Thoracic aorta (tissue), 2 donors: ENCODE measurements at regions not wholly inside any gene's neighbourhood (a gene's known extent, or its start where the extent isn't known, plus 50 kb on each side); places are given as distances from the start of the nearest gene placed in this dataset.

ENCODE experiments used
- ATAC-seq: fragments of 150-250 bp; one replicate; pipeline ENCODE4 v1.8.0; 2017; ENCODE audit warnings: low read depth; ENCODE audit not compliant: insufficient number of reproducible peaks, low FRiP score
- DNase-seq: peaks from one replicate; pipeline ENCODE4 v3.0.0-alpha.2; 2020; ENCODE audit warnings: low spot score
- H3K27ac ChIP-seq, 2 donors: fragments of 200-600 bp; sonication (generic); 1 replicate in 1 of 2; 2 replicates in 1 of 2; pipeline ENCODE4 v1.5.1; 2016; ENCODE audit warnings: mild to moderate bottlenecking in 2 of 2, moderate library complexity in 2 of 2
- H3K27me3 ChIP-seq: fragments of 200-600 bp; sonication (generic); replicated peaks from 2 replicates; pipeline ENCODE4 v1.6.0; 2016; ENCODE audit warnings: mild to moderate bottlenecking; ENCODE audit not compliant: insufficient read depth
- H3K36me3 ChIP-seq: fragments of 200-600 bp; sonication (generic); one replicate; pipeline ENCODE4 v1.5.1; 2016
- H3K4me1 ChIP-seq, 2 donors: fragments of 200-600 bp; sonication (generic); 1 replicate in 1 of 2; 2 replicates in 1 of 2; pipeline versions ENCODE4 v1.5.1 to v1.6.0; 2016; ENCODE audit warnings: low read depth in 2 of 2, mild to moderate bottlenecking in 1 of 2; ENCODE audit not compliant: control insufficient read depth in 1 of 2
- H3K4me3 ChIP-seq: fragments of 200-600 bp; sonication (generic); 2 replicates; pipeline ENCODE4 v1.5.1; 2016; ENCODE audit warnings: mild to moderate bottlenecking
- H3K9me3 ChIP-seq: fragments of 200-600 bp; sonication (generic); 2 replicates; pipeline ENCODE4 v1.5.1; 2016
- TF ChIP-seq, protein P1 (sequence below): fragments of 200-600 bp; sonication (generic); IDR thresholded peaks from one replicate; pipeline ENCODE4 v1.5.1; 2019; ENCODE audit warnings: antibody characterized with exemption

DNA sequence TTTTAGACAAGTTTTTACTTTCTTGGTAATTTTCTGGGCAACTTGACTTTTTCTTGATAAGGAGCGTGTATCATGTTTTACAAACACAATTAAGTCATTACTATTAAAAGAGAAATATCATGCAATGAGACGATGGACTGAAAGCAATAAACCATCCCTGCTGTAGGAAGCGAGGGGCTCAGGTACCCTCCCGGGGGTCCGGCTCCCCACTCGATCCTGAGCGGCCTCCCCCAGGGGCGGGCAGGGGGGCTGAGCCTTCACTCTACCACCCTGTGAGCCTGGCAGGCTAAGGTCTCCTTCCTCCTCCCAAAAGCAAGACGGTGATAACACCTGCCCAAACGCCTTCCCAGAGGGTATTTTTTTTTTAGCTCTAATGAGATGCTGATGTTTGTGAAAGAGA lies 51.8 kb upstream of the ADGRA1 start:
- ATAC-seq (no peak), DNase-seq (no peak)
- H3K4me1 ChIP-seq: no peaks in the 10 kb centered on the region
- H3K27me3 ChIP-seq: no peaks in the 10 kb centered on the region
- no peaks in the 10 kb centered on the region for H3K9me3 ChIP-seq
- H3K4me3 ChIP-seq: no peak overlapping the region
- TF ChIP-seq, protein P1, sequence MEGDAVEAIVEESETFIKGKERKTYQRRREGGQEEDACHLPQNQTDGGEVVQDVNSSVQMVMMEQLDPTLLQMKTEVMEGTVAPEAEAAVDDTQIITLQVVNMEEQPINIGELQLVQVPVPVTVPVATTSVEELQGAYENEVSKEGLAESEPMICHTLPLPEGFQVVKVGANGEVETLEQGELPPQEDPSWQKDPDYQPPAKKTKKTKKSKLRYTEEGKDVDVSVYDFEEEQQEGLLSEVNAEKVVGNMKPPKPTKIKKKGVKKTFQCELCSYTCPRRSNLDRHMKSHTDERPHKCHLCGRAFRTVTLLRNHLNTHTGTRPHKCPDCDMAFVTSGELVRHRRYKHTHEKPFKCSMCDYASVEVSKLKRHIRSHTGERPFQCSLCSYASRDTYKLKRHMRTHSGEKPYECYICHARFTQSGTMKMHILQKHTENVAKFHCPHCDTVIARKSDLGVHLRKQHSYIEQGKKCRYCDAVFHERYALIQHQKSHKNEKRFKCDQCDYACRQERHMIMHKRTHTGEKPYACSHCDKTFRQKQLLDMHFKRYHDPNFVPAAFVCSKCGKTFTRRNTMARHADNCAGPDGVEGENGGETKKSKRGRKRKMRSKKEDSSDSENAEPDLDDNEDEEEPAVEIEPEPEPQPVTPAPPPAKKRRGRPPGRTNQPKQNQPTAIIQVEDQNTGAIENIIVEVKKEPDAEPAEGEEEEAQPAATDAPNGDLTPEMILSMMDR: no peak
- no peaks in the 10 kb centered on the region for H3K36me3 ChIP-seq
- H3K27ac ChIP-seq: no peak overlapping the region

DNA sequence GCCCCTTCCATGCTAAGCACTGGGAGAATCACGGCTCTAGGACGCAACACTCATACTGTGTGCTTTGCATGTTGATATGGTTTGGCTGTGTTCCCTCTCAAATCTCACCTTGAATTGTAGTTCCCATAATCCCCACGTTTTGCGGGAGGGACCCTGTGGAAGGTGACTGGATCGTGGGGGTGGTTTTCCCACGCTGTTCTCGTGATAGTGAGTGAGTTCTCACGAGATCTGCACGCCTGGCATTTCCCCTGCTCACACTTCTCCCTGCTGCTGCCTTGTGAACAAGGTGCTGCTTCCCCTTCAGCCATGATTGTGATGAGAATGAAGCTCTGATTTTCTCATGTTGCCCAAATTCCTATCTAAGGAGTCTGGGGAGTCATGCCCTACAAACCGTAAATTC lies 53.0 kb upstream of the ADGRA1 start:
- H3K27me3 ChIP-seq: no peaks in the 10 kb centered on the region
- H3K4me3 ChIP-seq: no peak overlapping the region
- no peaks in the 10 kb centered on the region for H3K9me3 ChIP-seq
- H3K27ac ChIP-seq: no peak overlapping the region
- TF ChIP-seq, protein P1: no peak
- ATAC-seq (no peak), DNase-seq (no peak)
- H3K4me1 ChIP-seq: no peaks in the 10 kb centered on the region
- H3K36me3 ChIP-seq: no peaks in the 10 kb centered on the region

DNA sequence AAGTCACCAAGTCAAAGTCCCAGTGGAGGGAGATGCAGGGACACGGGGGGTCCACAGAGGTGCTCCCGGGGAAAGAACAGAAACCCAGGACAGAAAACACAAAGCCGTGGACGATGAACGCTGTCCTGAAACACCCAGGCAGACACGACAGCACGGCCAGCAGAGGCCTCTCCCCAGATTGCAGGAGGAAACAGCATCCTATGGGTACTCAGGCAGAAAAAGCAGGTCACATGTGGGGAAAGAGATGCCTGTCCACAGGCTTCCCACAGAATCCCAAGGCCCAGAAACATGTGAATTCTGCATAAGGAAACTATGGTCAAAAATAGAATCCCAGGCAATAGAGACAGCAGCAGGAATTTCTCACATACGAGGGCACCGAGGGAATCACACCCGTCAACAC lies 53.6 kb upstream of the ADGRA1 start:
- H3K36me3 ChIP-seq: no peaks in the 10 kb centered on the region
- DNase-seq (no peak), ATAC-seq (no peak)
- TF ChIP-seq, protein P1: no peak
- H3K27me3 ChIP-seq: no peaks in the 10 kb centered on the region
- no peaks in the 10 kb centered on the region for H3K9me3 ChIP-seq
- no peak overlapping the region for H3K4me3 ChIP-seq
- no peaks in the 10 kb centered on the region for H3K4me1 ChIP-seq
- no peak overlapping the region for H3K27ac ChIP-seq

DNA sequence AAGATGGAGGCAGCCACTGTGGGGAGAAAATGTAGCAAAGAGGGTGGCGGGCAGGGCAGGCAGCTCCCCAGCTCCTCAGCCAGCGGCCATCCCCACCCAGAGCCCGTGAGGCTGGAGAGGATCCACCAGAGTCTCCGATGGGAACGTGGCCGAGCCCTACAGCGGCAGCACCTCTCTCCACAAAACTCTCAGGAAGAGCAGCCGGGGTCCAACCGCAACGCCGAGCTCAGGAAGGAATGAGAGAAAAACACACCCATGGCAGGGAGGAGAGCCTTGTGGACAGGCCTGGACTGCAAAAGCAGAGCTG lies 54.0 kb upstream of the ADGRA1 start:
- Histone ChIP-seq H3K4me3 (no peak overlapping the region), H3K27me3 (no peaks in the 10 kb centered on the region), H3K36me3 (no peaks in the 10 kb centered on the region), H3K27ac (no peak overlapping the region), H3K9me3 (no peaks in the 10 kb centered on the region), H3K4me1 (no peaks in the 10 kb centered on the region)
- DNase-seq (no peak), ATAC-seq (no peak)
- TF ChIP-seq, protein P1: no peak

DNA sequence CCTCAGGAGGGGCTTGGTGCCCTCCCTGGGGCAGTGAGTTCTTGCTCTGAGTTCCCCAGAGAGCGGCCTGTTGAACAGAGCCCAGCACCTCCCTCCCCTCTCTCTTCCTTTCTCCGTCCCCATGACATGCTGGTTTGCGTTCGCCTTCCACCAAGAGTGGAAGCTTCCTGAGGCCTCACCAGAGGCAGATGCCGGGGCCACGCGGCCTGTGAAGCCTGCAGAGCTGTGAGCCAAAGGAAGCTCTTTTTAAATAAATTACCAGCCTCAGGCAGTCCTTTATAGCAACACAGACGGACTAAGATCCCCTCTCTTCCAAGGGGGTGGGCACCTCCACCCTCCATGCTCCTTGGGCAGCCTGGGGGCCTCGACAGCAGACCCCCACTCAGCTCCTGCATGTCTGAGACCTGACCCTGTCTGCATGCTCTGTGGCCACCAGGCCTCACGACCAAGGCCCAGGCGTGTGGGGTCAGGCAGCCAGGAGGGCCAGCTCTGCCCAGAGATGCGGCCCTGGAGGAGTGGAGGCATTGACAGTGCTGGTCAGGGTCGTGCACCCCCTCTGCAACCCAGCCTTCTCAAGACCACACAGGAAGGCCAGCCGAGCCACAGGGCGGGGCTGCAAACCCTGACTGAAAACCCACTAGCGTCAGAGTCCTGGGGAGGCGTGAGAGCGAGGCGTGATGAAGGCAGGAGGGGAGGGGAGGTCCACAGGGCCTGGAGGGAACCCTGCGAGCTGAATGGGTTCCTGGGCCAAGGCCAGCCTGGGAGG lies 54.6 kb upstream of the ADGRA1 start:
- ATAC-seq (no peak), DNase-seq (no peak)
- H3K9me3 ChIP-seq: no peaks in the 10 kb centered on the region
- no peaks in the 10 kb centered on the region for H3K27me3 ChIP-seq
- no peak overlapping the region for H3K4me3 ChIP-seq
- TF ChIP-seq, protein P1: no peak
- H3K4me1 ChIP-seq: no peaks in the 10 kb centered on the region
- no peak overlapping the region for H3K27ac ChIP-seq
- no peaks in the 10 kb centered on the region for H3K36me3 ChIP-seq
